ENCODE measurements at regions not wholly inside any gene's neighbourhood (a gene's known extent, or its start where the extent isn't known, plus 50 kb on each side); places are given as distances from the start of the nearest gene placed in this dataset.

DNA sequence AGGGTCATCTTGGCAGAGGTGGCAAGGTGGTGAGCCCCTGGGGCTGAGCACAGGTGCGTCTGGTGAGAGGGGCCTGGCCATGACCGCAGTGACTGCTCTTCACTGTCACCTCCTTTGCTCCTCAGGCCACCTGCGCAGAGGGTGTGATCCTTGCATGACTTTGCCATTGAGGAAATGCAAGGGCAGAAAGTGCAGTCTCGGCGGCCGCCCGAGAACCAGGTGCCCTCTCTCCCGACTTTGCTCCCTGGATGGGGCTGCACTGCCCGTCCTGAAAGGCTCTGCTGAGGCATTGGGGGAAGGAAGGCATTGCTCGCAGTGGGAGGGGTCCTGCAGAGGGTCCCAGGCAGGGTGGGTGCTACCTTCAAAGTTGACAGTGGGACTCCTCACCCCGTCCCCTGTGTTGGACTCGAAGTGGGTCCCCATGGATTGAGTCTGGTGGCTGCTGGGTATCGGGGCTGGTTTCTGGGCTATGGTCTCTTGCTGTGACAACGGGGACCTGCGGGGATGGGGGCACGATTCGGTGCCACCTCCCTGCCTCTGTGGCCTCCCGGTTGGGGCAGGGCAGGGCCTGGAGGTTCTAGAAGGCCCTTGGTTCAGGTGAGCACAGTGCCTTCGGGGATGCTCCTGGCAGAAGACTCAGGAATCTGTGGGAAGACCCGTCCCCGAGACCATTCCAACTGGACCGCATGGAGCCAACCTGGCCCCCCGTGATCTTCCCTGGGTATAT is 1239.4 kb downstream of the BRD1 start:
- no peak for DNase-seq (ENCODE audit: extremely low read depth, low read depth)

GRCh38 chr22:48587236-48587865 is 1240.3 kb downstream of the BRD1 start:
- TF ChIP-seq CTCF (IDR thresholded peaks at IDR 0.05; ENCODE audit: low read depth, low read length): no peak
- no peak for DNase-seq (ENCODE audit: extremely low read depth, low read depth)

More for the DNA sequence above, 1239.4 kb downstream of the BRD1 start:
- TF ChIP-seq CTCF (IDR thresholded peaks at IDR 0.05; ENCODE audit: low read depth, low read length): no peak

GRCh38 chr22:48586799-48587185 is 1240.9 kb downstream of the BRD1 start:
- no peak for TF ChIP-seq CTCF (IDR thresholded peaks at IDR 0.05; ENCODE audit: low read depth, low read length)
- no peak for DNase-seq (ENCODE audit: extremely low read depth, low read depth)

DNA sequence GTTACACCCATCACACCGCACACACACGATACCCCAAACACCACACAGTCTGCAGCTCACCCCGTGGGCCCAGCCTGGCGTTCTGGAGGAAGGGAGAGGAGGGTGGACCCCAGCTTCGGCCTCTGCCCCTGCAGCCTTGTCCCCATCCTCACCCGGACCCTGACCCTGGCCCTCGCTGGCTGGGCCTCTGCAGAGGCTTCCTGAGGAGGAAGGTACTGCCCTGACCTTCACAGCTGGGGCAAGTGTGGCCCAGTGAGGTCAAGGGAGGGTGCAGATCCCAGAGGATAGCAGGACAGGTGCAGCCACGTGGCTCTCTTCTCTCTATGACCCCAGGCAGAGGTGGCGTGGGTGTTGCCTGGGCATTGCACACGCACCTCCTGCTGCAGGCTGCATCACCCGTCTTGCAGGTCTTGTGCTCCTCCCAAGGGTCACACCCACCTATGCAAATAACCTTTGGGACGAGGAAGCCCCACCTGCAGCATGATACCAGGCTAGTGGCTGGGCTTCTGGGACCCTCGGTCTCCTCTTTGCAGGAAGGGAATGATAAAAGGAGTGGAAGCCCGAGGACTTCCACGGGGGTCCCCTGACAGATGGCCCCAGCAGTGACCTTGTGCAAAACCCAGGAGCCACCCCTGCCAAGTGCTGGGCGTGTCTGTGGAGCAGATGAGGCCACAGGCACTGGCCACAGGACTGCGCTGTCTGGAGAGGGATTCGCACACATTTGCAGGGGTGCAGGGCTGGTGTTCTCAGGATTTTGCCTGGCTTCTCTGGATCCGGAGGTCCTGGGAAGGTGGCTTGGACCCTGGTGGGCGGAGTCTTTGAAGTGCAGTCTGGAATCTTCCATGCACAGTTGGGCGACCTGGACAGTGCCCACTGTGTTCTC is 1241.5 kb downstream of the BRD1 start:
- DNase-seq (ENCODE audit: extremely low read depth, low read depth): no peak

DNA sequence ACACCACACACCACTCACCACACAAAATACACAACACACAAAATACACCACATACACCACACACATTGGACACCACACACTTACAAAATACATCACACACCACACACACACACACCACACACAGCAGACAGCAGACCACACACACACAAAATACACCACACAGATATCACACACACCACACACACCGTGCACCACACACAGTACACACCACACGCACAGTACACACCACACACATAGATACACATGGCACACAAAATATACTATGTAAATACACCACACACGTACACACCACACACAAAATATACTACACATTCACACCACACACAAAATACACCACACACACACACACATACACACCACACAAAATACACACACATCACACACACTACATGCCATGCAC is 1243.5 kb downstream of the BRD1 start:
- TF ChIP-seq CTCF (IDR thresholded peaks at IDR 0.05; ENCODE audit: low read depth, low read length): no peak
- DNase-seq (ENCODE audit: extremely low read depth, low read depth): no peak

More for the DNA sequence above, 1241.5 kb downstream of the BRD1 start:
- no peak for TF ChIP-seq CTCF (IDR thresholded peaks at IDR 0.05; ENCODE audit: low read depth, low read length)

DNA sequence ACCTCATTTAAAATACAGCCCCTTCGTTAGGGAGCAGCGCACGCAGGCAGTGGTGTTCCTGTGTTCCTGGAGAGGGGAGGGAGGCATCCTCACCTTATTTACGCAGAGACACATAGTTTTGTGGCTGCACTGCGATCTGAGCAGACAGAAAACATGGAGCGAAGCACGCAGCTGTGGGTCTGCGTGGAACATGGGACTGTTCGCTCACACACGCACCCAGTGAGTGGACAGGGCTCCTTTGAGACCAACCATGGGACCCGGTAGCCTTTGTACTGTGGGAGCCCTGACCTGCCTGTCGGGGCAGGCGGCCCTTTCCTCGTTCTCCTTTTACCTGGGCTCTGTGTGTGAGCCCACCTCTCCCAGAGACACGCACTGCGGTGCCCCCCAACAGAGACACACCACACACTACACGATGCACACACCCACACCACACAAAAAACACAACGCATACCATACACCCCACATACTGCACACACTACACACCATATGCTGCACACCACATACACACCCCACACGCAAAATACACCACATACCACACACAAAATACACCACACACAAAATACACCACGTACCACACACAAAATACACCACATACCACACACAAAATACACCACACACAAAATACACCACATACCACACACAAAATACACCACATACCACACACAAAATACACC is 1245.7 kb downstream of the BRD1 start:
- no peak for DNase-seq (ENCODE audit: extremely low read depth, low read depth)
- no peak for TF ChIP-seq CTCF (IDR thresholded peaks at IDR 0.05; ENCODE audit: low read depth, low read length)
